Epithelial cell of esophagus (primary cell): ENCODE measurements at regions not wholly inside any gene's neighbourhood (a gene's known extent, or its start where the extent isn't known, plus 50 kb on each side); places are given as distances from the start of the nearest gene placed in this dataset.
A peak's percentile ranks its signal among the peaks of the same experiment; 100 is the strongest.

ENCODE experiments used
- DNase-seq: peaks from one replicate; pipeline ENCODE4 v3.0.0; 2010; ENCODE audit warnings: low read depth
- H3K4me3 ChIP-seq: 2 replicates; pipeline ENCODE4 v1.5.1; 2011; ENCODE audit warnings: mild to moderate bottlenecking, low read length, control low read depth
- TF ChIP-seq, protein P1 (sequence below): IDR thresholded peaks from 2 replicates; pipeline ENCODE4 v1.5.1; 2011; ENCODE audit warnings: low read depth, mild to moderate bottlenecking, low read length, control low read depth, inconsistent platforms; ENCODE audit not compliant: insufficient read depth; ENCODE audit errors: missing control alignments

DNA sequence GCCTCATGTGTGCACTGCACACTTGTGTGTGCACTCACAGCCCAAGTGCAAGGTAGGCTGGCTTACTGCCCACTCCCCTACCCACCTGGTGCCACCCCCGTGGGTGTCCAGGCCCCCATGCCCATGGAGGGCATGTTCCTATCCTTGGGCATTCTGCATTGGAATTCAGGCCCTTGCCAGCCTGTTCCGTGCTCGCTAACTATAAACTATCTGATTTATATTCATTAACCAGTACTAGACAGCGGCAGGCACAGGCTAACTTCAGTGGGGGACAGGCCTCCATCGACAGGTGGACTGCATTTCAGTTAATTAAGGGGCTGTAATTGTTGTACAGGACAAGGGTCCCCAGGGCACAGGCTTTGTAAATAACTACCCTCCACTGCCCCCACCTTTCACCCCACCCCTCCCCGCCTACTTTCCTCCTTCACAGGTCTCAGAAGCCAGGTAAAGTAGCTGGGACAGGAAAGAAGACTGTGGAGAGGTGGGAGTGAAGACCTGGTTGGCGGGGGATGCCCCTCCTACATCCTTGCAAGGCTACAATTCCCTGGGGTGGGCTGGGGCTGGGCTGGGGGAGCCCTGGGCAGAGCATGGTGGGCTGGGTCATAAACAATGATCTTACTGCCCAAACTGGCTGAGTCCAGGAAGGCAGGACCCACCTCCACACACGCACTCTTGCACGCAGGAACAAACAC is 119.0 kb upstream of the LHX1 start:
- no peak for DNase-seq
- TF ChIP-seq, protein P1, sequence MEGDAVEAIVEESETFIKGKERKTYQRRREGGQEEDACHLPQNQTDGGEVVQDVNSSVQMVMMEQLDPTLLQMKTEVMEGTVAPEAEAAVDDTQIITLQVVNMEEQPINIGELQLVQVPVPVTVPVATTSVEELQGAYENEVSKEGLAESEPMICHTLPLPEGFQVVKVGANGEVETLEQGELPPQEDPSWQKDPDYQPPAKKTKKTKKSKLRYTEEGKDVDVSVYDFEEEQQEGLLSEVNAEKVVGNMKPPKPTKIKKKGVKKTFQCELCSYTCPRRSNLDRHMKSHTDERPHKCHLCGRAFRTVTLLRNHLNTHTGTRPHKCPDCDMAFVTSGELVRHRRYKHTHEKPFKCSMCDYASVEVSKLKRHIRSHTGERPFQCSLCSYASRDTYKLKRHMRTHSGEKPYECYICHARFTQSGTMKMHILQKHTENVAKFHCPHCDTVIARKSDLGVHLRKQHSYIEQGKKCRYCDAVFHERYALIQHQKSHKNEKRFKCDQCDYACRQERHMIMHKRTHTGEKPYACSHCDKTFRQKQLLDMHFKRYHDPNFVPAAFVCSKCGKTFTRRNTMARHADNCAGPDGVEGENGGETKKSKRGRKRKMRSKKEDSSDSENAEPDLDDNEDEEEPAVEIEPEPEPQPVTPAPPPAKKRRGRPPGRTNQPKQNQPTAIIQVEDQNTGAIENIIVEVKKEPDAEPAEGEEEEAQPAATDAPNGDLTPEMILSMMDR = no peak
- no peak overlapping the region for H3K4me3 ChIP-seq

DNA sequence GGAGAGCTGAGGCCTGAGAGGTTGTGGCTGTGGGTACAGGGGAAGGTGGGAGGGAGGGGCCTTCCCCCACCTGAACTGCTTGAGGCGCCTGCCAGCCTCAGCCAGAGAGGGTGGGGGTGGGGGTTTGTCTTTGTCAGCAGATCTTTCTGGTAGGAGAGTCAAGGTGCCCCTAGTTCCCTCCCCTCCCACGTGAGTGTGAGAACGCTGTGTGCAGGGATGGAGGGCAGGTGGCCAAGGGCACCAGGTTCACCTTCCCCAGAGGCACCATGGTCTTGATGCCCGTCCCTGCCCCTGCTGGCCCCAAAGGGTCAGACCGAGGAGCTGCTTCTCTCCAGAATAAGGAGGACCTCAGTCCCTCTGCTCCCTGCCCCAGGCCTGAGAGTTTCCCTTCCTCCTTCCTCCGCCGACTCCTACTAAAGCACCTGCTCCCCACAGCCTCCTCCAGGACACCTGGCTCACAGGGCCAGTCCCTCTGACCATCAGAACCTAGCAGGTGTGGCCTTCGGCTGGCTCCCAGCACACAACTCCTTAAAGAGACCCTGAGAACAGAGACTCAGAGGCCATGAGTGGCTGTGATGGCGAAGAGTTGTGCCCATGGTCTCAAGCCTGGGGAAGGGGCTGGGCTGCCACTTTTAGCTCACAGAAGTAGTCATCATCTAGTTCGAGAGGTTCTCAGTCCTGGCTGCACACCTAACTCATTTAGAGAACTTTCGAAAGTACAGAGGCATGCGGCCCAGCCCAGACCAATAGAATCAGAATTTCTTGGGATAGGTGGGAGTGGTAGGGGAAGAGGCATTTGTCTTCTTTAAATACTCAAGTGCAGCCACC is 113.2 kb upstream of the LHX1 start:
- no peak for DNase-seq
- H3K4me3 ChIP-seq = no peak overlapping the region
- TF ChIP-seq, protein P1 = no peak

DNA sequence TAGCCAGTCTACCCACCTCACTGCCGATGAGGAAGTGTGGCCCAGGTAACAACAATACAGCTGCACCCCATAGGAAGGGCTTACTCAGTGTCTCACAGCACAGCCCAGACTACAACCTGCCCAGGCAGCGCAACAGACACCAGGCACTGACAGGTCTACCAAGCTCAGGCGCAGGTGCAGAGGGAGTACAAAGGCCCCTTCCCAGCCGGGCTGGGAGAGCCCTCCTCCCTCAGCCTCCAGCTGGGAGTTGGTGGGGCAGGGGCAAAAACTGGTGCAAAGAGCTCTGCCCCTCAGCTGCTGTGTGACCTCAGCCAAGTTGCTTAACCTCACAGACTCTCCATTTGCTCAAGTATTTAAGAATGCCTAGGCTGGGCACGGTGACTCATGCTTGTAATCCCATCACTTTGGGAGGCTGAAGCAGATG is 112.6 kb upstream of the LHX1 start:
- peak; percentile 80 for DNase-seq
- no peak overlapping the region for H3K4me3 ChIP-seq
- TF ChIP-seq, protein P1 = no peak

DNA sequence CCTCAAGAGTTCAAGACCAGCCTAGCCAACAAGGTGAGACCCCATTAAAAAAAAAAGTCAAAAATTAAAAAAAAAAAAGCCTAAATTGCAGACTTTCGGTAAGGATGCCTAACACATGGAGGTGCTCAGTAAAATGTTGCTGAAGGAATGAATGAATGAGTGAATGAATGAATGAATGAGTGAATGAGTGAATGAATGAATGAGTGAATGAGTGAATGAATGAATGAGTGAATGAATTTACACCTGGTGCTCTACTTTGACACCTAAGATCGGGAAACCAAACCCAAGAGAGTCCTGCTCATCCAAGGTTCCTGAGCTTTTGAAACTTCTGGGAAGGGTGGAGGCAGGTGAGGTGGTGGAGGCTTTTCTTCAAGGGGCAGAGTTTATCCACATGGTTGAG is 112.2 kb upstream of the LHX1 start:
- H3K4me3 ChIP-seq = no peak overlapping the region
- TF ChIP-seq, protein P1 = no peak
- DNase-seq = no peak

DNA sequence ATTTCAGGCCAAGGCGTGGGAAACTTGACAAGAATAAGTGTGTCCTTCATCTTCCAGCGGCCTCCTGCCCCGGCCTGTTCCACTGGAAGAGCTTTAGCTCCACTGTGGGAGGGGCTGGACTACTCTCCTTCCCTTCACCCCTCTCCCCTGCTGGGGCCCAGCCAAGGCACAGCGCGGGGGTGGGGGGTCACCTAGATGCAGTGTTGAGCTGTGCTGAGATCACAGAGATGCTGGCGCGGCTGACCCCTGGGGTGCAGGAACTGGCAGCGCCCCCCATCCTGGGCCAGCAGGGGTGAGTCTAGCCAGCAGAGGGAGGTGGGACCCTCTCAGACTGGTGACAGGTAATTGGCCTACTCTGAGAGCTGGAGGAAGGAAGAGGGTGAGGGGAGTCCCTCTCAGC is 111.8 kb upstream of the LHX1 start:
- H3K4me3 ChIP-seq = no peak overlapping the region
- no peak for DNase-seq
- TF ChIP-seq, protein P1 = no peak

DNA sequence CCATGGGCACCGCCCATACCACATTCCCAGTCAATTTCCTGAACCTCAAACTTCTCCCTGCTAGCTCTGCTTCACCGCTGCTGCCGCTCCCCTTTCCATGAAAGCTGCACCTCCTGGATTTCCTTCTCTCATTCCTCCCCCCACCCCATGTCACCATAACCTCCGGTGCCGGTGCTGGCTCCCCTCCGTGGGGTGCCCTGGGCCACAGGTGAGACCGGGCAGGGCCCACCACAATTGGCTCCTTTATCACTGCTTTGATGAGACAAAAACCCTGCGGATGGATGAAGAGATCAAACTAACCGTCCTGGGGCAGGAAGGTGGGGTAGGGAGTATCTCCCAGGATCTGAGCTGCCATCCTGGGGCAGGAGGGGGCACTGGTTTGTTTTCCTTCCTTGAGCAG is 111.3 kb upstream of the LHX1 start:
- TF ChIP-seq, protein P1 = no peak
- no peak overlapping the region for H3K4me3 ChIP-seq
- no peak for DNase-seq
